ENCODE measurements at regions not wholly inside any gene's neighbourhood (a gene's known extent, or its start where the extent isn't known, plus 50 kb on each side); places are given as distances from the start of the nearest gene placed in this dataset.

DNA sequence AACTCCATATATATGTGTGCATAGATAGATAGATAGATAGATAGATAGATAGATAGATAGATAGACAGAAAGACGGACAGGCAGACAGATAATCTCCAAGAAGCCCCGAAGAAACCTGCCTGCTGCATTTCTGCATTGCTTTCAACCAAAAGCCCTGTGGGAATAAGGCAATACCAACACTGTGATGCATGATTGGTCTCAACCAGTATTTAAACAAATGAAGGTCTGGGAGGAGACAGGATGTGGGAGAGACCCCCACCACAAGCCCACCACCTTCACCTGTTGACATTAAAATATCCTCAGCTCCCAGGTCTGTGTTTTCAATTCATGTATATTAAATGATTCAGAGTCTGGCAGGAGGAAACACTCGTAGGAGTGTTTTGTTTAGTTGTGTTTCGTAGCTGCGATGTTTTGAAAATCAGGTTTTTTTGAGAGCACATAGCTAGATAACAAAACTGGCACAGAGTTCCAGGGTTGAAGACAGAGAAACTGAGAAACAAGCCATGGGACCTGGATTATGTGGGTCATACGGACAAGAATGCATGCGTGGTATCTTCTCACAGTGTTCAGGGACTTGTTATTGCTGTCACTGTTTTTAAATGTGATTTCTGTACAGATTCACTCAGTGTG, 200.7 kb upstream of the AHR start:
- no peak overlapping the region for H2AFZ ChIP-seq (ENCODE audit: low read depth, low read length)
- Mint-ChIP-seq H3K9me3 (ENCODE audit: unreplicated experiment) (no peaks in the 10 kb centered on the region), H3K4me3 (ENCODE audit: unreplicated experiment) (no peak overlapping the region), H3K4me1 (ENCODE audit: low read depth, unreplicated experiment) (no peaks in the 10 kb centered on the region), H3K27ac (ENCODE audit: unreplicated experiment) (no peak overlapping the region), H3K36me3 (ENCODE audit: low read depth, unreplicated experiment) (no peaks in the 10 kb centered on the region), H3K27me3 (ENCODE audit: low read depth, unreplicated experiment) (no peaks in the 10 kb centered on the region)
- no peaks in the 10 kb centered on the region for H3K36me3 ChIP-seq (ENCODE audit: insufficient read depth, low read length)
- no peaks in the 10 kb centered on the region for H3K4me1 ChIP-seq (ENCODE audit: insufficient read depth, low read length)
- no peaks in the 10 kb centered on the region for H3K79me2 ChIP-seq (ENCODE audit: insufficient read depth, low read length)
- H3K27ac ChIP-seq (ENCODE audit: low read depth, low read length): no peak overlapping the region
- H3K9me3 ChIP-seq (ENCODE audit: insufficient read depth, low read depth, low read length): peaks cover 6% of the 10 kb centered on the region
- no peak overlapping the region for H3K9ac ChIP-seq (ENCODE audit: low read length)
- FAIRE-seq (no peak), DNase-seq (ENCODE audit: low read depth) (peak; percentile 12)
- no peak overlapping the region for H3K4me3 ChIP-seq (ENCODE audit: insufficient read depth, low read depth, low read length)
- no peak overlapping the region for H3K4me2 ChIP-seq (ENCODE audit: low read length)
- no peak for TF ChIP-seq EZH2 (IDR thresholded peaks at IDR 0.05; ENCODE audit: insufficient read depth, low read length)
- TF ChIP-seq, protein P1, sequence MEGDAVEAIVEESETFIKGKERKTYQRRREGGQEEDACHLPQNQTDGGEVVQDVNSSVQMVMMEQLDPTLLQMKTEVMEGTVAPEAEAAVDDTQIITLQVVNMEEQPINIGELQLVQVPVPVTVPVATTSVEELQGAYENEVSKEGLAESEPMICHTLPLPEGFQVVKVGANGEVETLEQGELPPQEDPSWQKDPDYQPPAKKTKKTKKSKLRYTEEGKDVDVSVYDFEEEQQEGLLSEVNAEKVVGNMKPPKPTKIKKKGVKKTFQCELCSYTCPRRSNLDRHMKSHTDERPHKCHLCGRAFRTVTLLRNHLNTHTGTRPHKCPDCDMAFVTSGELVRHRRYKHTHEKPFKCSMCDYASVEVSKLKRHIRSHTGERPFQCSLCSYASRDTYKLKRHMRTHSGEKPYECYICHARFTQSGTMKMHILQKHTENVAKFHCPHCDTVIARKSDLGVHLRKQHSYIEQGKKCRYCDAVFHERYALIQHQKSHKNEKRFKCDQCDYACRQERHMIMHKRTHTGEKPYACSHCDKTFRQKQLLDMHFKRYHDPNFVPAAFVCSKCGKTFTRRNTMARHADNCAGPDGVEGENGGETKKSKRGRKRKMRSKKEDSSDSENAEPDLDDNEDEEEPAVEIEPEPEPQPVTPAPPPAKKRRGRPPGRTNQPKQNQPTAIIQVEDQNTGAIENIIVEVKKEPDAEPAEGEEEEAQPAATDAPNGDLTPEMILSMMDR (IDR thresholded peaks at IDR 0.05; ENCODE audit: insufficient read depth, low read depth, low read length): no peak
- no peaks in the 10 kb centered on the region for H4K20me1 ChIP-seq (ENCODE audit: insufficient read depth, low read length)
- H3K27me3 ChIP-seq (ENCODE audit: insufficient read depth, low read length): no peaks in the 10 kb centered on the region

DNA sequence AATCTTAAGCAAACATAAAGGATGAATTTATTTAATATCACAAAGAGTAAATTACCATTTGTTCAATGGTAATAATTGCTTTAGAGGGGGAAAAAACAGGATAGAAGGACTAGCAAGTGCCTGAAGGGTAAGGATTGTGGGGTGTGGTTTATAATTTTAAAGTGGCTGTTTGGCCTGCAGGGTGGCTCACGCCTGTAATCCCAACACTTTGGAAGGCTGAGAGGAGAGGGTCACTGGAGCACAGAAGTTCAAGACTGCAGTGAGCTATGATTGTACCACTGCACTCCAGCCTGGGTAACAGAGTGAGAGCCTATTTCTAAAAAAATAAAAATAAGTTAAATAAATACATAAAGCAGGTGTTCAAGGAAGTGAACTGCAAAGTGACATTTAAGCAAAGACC, 199.9 kb upstream of the AHR start:
- Mint-ChIP-seq H3K27ac (ENCODE audit: unreplicated experiment) (no peak overlapping the region), H3K4me3 (ENCODE audit: unreplicated experiment) (no peak overlapping the region)
- no peak for FAIRE-seq

More for the DNA sequence above, 199.9 kb upstream of the AHR start:
- peaks cover 6% of the 10 kb centered on the region for H3K9me3 ChIP-seq (ENCODE audit: insufficient read depth, low read depth, low read length)
- Mint-ChIP-seq H3K36me3 (ENCODE audit: low read depth, unreplicated experiment) (no peaks in the 10 kb centered on the region), H3K9me3 (ENCODE audit: unreplicated experiment) (no peaks in the 10 kb centered on the region), H3K4me1 (ENCODE audit: low read depth, unreplicated experiment) (no peaks in the 10 kb centered on the region), H3K27me3 (ENCODE audit: low read depth, unreplicated experiment) (no peaks in the 10 kb centered on the region)
- no peaks in the 10 kb centered on the region for H3K36me3 ChIP-seq (ENCODE audit: insufficient read depth, low read length)
- H3K9ac ChIP-seq (ENCODE audit: low read length): no peak overlapping the region
- no peak overlapping the region for H3K27ac ChIP-seq (ENCODE audit: low read depth, low read length)
- H3K4me1 ChIP-seq (ENCODE audit: insufficient read depth, low read length): no peaks in the 10 kb centered on the region
- H3K79me2 ChIP-seq (ENCODE audit: insufficient read depth, low read length): no peaks in the 10 kb centered on the region
- H3K27me3 ChIP-seq (ENCODE audit: insufficient read depth, low read length): no peaks in the 10 kb centered on the region
- H2AFZ ChIP-seq (ENCODE audit: low read depth, low read length): no peak overlapping the region
- TF ChIP-seq, protein P1 (IDR thresholded peaks at IDR 0.05; ENCODE audit: insufficient read depth, low read depth, low read length): no peak
- no peak overlapping the region for H3K4me2 ChIP-seq (ENCODE audit: low read length)
- no peak for DNase-seq (ENCODE audit: low read depth)
- H3K4me3 ChIP-seq (ENCODE audit: insufficient read depth, low read depth, low read length): no peak overlapping the region
- H4K20me1 ChIP-seq (ENCODE audit: insufficient read depth, low read length): no peaks in the 10 kb centered on the region
